ENCODE measurements at regions not wholly inside any gene's neighbourhood (a gene's known extent, or its start where the extent isn't known, plus 50 kb on each side); places are given as distances from the start of the nearest gene placed in this dataset.

- Histone ChIP-seq H3K36me3 (no peaks in the 10 kb centered on the region), H3K27ac (no peak overlapping the region), H3K27me3 (ENCODE audit: insufficient read depth, low read depth, severe bottlenecking) (no peaks in the 10 kb centered on the region), H3K9me3 (ENCODE audit: severe bottlenecking) (no peaks in the 10 kb centered on the region), H3K4me3 (ENCODE audit: low read depth, low read length) (no peak overlapping the region)
- no peak for DNase-seq
- no peak for TF ChIP-seq CTCF (IDR thresholded peaks at IDR 0.05; ENCODE audit: low read depth, low read length)
Measured at GRCh38 chr5:67402526-67402925, 205.9 kb upstream of the CD180 start.

GRCh38 chr5:67401172-67401571, 204.6 kb upstream of the CD180 start:
- Histone ChIP-seq H3K4me3 (ENCODE audit: low read depth, low read length) (no peak overlapping the region), H3K9me3 (ENCODE audit: severe bottlenecking) (no peaks in the 10 kb centered on the region), H3K27ac (no peak overlapping the region), H3K36me3 (no peaks in the 10 kb centered on the region), H3K27me3 (ENCODE audit: insufficient read depth, low read depth, severe bottlenecking) (no peaks in the 10 kb centered on the region)
- no peak for DNase-seq
- TF ChIP-seq CTCF (IDR thresholded peaks at IDR 0.05; ENCODE audit: low read depth, low read length) = no peak

- H3K4me3 ChIP-seq (ENCODE audit: low read depth, low read length) = no peak overlapping the region
- H3K36me3 ChIP-seq = no peaks in the 10 kb centered on the region
- no peak for DNase-seq
- no peaks in the 10 kb centered on the region for H3K9me3 ChIP-seq (ENCODE audit: severe bottlenecking)
- no peak for TF ChIP-seq CTCF (IDR thresholded peaks at IDR 0.05; ENCODE audit: low read depth, low read length)
- H3K27me3 ChIP-seq (ENCODE audit: insufficient read depth, low read depth, severe bottlenecking) = no peaks in the 10 kb centered on the region
- H3K27ac ChIP-seq = no peak overlapping the region
Measured at GRCh38 chr5:67400752-67401151, 204.2 kb upstream of the CD180 start.

- Histone ChIP-seq H3K4me3 (ENCODE audit: low read depth, low read length) (no peak overlapping the region), H3K27ac (no peak overlapping the region), H3K9me3 (ENCODE audit: severe bottlenecking) (no peaks in the 10 kb centered on the region), H3K36me3 (no peaks in the 10 kb centered on the region), H3K27me3 (ENCODE audit: insufficient read depth, low read depth, severe bottlenecking) (no peaks in the 10 kb centered on the region)
- DNase-seq = no peak
- no peak for TF ChIP-seq CTCF (IDR thresholded peaks at IDR 0.05; ENCODE audit: low read depth, low read length)
Measured at GRCh38 chr5:67395790-67396418, 199.3 kb upstream of the CD180 start.

- Histone ChIP-seq H3K27ac (no peak overlapping the region), H3K36me3 (no peaks in the 10 kb centered on the region), H3K9me3 (ENCODE audit: severe bottlenecking) (no peaks in the 10 kb centered on the region), H3K4me3 (ENCODE audit: low read depth, low read length) (no peak overlapping the region), H3K27me3 (ENCODE audit: insufficient read depth, low read depth, severe bottlenecking) (no peaks in the 10 kb centered on the region)
- no peak for TF ChIP-seq CTCF (IDR thresholded peaks at IDR 0.05; ENCODE audit: low read depth, low read length)
- DNase-seq = no peak
Measured at GRCh38 chr5:67393211-67393610, 196.6 kb upstream of the CD180 start.

- Histone ChIP-seq H3K36me3 (no peaks in the 10 kb centered on the region), H3K27me3 (ENCODE audit: insufficient read depth, low read depth, severe bottlenecking) (no peaks in the 10 kb centered on the region), H3K9me3 (ENCODE audit: severe bottlenecking) (no peaks in the 10 kb centered on the region), H3K4me3 (ENCODE audit: low read depth, low read length) (no peak overlapping the region), H3K27ac (no peak overlapping the region)
- no peak for DNase-seq
- no peak for TF ChIP-seq CTCF (IDR thresholded peaks at IDR 0.05; ENCODE audit: low read depth, low read length)
Measured at GRCh38 chr5:67390935-67391334, 194.3 kb upstream of the CD180 start.

Measured in WERI-Rb-1 (cell line).